Ectodermal cell (in vitro differentiated cells): ENCODE measurements at regions not wholly inside any gene's neighbourhood (a gene's known extent, or its start where the extent isn't known, plus 50 kb on each side); places are given as distances from the start of the nearest gene placed in this dataset.

Source experiments
- H3K27ac ChIP-seq: 2 replicates; pipeline ENCODE4 v1.7.0; 2013; ENCODE audit warnings: mild to moderate bottlenecking, low read depth, low read length; ENCODE audit not compliant: insufficient read depth, poor library complexity, severe bottlenecking
- H3K27me3 ChIP-seq: 2 replicates; pipeline ENCODE4 v1.7.0; 2013; ENCODE audit warnings: mild to moderate bottlenecking, low read length; ENCODE audit not compliant: insufficient read depth, control insufficient read depth, poor library complexity, severe bottlenecking
- H3K36me3 ChIP-seq: one replicate; pipeline ENCODE4 v1.7.0; 2013; ENCODE audit warnings: low read length; ENCODE audit not compliant: control insufficient read depth, insufficient read depth
- H3K4me1 ChIP-seq: one replicate; pipeline ENCODE4 v1.7.0; 2013; ENCODE audit warnings: low read length; ENCODE audit not compliant: control insufficient read depth, insufficient read depth
- H3K4me3 ChIP-seq: 2 replicates; pipeline ENCODE4 v1.7.0; 2013; ENCODE audit warnings: low read depth, low read length, control low read depth; ENCODE audit not compliant: insufficient read depth
- H3K9me3 ChIP-seq: 2 replicates; pipeline ENCODE4 v1.7.0; 2013; ENCODE audit warnings: mild to moderate bottlenecking, low read length, moderate library complexity; ENCODE audit not compliant: control insufficient read depth
- WGBS, 2 experiments: methylation state at CpG; one replicate each; pipeline ENCODE4 v1.1.7; 2013; ENCODE audit warnings: missing lambda C conversion rate in 2 of 2; 5-methylcytosine and 5-hydroxymethylcytosine counted together

DNA sequence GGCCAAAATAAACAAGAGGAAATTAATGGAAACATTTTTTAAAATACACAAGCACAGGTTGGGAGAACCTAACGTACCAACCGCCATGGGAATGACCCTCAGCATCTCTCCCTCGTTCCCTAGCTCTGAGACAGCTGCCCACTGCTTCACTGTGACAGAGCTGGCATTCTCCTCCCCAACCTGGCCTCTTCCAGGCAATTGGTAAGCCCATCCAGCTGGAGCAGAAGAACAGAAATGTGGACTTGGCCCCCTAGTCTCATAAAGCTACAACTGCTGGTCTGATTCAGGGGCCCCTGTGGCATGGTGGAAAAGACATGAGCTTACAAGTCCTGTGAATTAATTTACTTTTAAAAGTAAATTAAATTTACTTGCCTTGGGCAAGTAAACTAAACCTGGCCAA lies 245.1 kb downstream of the PTTG2 start:
- whole genome bisulfite sequencing, 2 experiments: 69% methylated on average over 3 of the region's 3 CpGs
- Histone ChIP-seq H3K4me1 (no peaks in the 10 kb centered on the region), H3K4me3 (no peak overlapping the region)

DNA sequence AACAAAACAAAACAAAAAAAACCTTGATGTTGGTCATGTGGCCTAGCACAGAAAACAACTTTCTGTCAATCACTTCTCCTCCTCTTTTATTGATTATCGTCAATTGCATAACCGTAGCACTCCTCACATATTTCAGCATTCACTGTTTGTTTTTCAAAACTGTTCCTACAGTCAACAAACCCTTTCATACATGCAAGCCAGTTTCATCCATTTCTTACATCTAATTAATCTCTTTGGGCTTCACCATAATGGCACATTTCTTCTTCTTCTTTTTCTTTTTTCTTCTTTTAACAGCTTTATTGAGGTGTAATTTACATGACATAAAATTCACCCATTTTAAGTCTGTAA lies 246.9 kb downstream of the PTTG2 start:
- no peaks in the 10 kb centered on the region for H3K9me3 ChIP-seq
- H3K36me3 ChIP-seq: no peaks in the 10 kb centered on the region
- H3K27ac ChIP-seq: no peak overlapping the region
- no peak overlapping the region for H3K4me3 ChIP-seq
- 92 to 96% methylated on average over 2 of the region's 2 CpGs for WGBS, 2 experiments
- no peaks in the 10 kb centered on the region for H3K4me1 ChIP-seq
- H3K27me3 ChIP-seq: no peaks in the 10 kb centered on the region

More for the DNA sequence above, 245.1 kb downstream of the PTTG2 start:
- no peaks in the 10 kb centered on the region for H3K36me3 ChIP-seq
- H3K27me3 ChIP-seq: no peaks in the 10 kb centered on the region
- no peaks in the 10 kb centered on the region for H3K9me3 ChIP-seq
- no peak overlapping the region for H3K27ac ChIP-seq

DNA sequence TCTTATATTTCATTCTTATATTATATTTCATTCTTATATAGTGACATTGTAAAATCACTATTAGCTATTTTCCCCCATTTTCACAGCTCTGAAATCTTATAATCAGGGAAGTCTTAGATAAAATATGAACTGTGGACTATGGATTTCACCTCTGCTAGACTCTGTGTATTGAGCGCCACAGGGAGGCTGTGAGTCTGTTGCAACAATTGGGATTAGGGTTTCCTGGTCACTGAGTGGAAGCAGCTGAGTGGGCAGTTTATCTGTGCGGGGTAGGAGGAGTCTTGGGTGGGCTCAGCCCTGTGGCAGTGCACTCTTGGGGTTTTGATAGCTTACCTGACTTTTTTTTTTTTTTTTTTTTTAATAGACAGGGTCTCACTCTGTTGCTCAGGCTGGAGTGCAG lies 249.5 kb downstream of the PTTG2 start:
- Histone ChIP-seq H3K27me3 (no peaks in the 10 kb centered on the region), H3K4me1 (no peaks in the 10 kb centered on the region), H3K9me3 (no peaks in the 10 kb centered on the region), H3K27ac (no peak overlapping the region), H3K36me3 (no peaks in the 10 kb centered on the region), H3K4me3 (no peak overlapping the region)
- WGBS, 2 experiments: 90 to 98% methylated on average over 2 of the region's 2 CpGs

DNA sequence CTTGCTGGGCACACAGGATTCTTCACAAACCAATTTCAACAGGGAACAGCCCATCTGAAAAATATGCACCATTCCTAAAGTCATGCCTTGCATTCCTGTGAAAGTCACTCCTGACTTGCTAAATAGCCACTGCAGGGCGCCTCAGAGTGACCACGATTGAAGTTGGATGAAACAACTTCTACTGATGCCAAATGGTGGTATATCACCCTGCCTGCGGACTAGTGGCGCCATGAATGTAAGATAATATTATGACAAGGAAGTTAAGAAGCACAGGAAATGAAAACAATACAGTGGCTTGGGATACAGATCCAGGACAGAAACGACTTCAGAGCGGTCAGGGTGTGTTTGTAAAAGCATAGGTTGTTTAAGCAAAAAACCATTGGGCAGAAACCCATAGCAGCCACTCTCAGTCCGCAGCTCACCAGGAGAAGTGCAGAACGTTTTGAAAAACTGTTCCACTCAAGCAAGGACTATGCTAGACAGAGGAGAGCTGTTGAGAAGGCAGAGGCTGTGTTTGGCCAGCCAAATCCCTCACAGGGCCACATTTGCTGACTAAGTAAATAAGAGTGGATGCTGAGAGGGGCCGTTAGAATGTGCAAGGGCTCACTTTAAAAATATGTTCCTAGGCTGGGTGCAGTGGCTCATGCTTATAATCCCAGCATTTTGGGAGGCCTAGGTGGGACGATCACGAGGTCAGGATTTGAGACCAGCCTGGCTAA lies 250.4 kb downstream of the PTTG2 start:
- no peak overlapping the region for H3K4me3 ChIP-seq

DNA sequence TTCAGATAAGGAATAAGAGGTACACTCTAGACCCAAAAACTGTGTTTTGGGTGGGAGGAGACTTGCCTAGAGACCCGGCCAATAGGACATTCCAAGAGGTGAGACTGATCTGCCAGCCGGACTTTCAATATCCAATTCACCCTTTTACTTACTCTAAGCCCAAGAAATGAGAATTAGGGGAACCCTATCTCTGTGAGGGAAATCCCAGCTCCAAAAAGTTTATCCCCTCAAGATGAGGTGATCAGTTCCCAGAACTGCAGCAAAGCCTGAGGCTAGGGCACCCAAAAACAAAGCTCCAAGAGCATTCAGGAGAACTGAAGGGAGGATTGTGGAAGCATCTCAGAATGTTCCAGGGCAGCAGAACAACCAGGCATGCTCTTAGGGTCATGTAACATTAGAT lies 251.7 kb downstream of the PTTG2 start:
- no peaks in the 10 kb centered on the region for H3K4me1 ChIP-seq
- no peaks in the 10 kb centered on the region for H3K9me3 ChIP-seq
- 71 to 75% methylated on average over 2 of the region's 2 CpGs for WGBS, 2 experiments
- H3K27me3 ChIP-seq: no peaks in the 10 kb centered on the region
- H3K27ac ChIP-seq: no peak overlapping the region
- no peaks in the 10 kb centered on the region for H3K36me3 ChIP-seq
- H3K4me3 ChIP-seq: no peak overlapping the region

More for the DNA sequence above, 250.4 kb downstream of the PTTG2 start:
- Histone ChIP-seq H3K27ac (no peak overlapping the region), H3K9me3 (no peaks in the 10 kb centered on the region), H3K27me3 (no peaks in the 10 kb centered on the region), H3K36me3 (no peaks in the 10 kb centered on the region), H3K4me1 (no peaks in the 10 kb centered on the region)
- 83 to 85% methylated on average over 11 of the region's 11 CpGs for WGBS, 2 experiments

DNA sequence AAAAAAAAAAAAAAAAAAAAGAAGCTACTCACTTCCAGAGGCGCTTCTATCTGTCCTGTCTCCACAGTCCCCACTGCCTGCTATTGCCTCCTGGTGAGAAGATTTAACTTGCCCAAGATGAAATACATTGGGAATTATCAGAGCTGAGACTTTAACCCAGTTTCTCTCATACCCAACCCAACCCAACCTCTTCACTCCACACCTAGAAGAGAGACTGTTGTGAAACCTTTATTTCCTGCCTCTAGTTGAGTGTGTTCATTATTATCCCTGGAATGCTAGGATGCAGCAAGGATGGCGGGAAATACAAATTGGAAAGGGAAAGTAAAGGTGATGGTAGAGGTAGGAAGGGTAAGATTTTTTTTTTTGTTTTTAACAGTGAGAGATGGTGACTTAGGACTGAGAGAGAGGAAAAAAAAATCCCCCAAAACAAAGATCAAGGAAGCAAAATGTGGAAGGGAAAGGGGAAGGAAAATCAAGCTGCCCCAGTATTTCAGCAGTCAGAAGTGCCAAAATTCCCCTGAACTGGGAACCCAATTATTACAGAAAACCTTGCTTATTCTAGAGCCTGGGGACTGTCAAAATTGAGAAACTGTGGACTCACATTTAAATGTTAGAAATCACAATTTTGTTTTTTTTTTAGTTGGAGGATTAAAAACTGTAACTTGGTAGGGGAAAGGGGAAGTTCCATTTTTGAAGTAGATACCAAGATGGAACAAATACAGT lies 253.0 kb downstream of the PTTG2 start:
- H3K4me3 ChIP-seq: no peak overlapping the region
- H3K4me1 ChIP-seq: no peaks in the 10 kb centered on the region
- no peaks in the 10 kb centered on the region for H3K9me3 ChIP-seq
- H3K27me3 ChIP-seq: no peaks in the 10 kb centered on the region
- H3K27ac ChIP-seq: no peak overlapping the region
- no peaks in the 10 kb centered on the region for H3K36me3 ChIP-seq
- WGBS, 2 experiments: 93 to 98% methylated on average over 2 of the region's 2 CpGs

DNA sequence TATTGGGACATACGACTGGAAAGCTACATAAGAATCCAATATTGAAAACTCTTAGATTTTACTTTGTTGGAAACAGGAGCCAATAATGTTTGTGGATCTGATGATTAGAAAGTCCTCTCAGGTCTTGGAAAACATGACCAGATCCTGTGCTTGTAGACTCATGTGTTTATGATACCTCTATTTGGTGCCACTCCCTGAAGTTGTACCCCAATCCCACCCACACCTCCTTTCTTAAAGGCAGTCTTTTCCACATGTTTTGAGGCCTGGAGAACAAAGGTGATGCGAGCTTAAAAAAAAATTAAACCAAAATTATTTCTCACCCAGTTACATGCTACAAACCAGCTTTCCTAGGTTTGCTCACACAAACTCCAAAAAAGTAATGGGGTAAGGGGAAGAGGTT lies 262.7 kb downstream of the PTTG2 start:
- Histone ChIP-seq H3K27ac (no peak overlapping the region), H3K36me3 (no peaks in the 10 kb centered on the region), H3K4me1 (no peaks in the 10 kb centered on the region), H3K27me3 (no peaks in the 10 kb centered on the region), H3K4me3 (no peak overlapping the region), H3K9me3 (no peaks in the 10 kb centered on the region)
- WGBS, 2 experiments: 100% methylated on average over 1 to 2 of the region's 2 CpGs

DNA sequence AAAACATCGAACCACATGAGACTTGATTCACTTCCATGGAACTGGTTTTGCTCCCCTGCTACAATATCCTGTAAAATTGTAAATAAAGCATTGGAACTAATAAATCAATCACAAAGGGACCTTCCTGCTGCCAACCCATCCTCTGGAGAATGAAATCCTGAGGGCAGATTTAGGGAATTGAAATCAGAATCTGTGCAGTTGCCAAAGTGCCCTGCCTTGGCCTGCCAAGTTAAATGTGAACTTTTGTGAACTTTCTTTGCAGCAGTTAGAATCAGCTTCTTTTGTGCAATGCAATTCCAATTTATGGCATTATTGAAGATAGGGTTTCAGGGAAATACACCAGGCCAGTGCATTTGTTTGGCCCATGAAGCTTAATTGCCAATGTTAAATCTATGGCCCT lies 263.1 kb downstream of the PTTG2 start:
- Histone ChIP-seq H3K4me3 (no peak overlapping the region), H3K27ac (no peak overlapping the region), H3K4me1 (no peaks in the 10 kb centered on the region), H3K27me3 (no peaks in the 10 kb centered on the region), H3K9me3 (no peaks in the 10 kb centered on the region), H3K36me3 (no peaks in the 10 kb centered on the region)
- WGBS, 2 experiments: 0% methylated on average over 1 of the region's 1 CpG; no CpG with 5 or more reads in 1 of the 2 experiments

DNA sequence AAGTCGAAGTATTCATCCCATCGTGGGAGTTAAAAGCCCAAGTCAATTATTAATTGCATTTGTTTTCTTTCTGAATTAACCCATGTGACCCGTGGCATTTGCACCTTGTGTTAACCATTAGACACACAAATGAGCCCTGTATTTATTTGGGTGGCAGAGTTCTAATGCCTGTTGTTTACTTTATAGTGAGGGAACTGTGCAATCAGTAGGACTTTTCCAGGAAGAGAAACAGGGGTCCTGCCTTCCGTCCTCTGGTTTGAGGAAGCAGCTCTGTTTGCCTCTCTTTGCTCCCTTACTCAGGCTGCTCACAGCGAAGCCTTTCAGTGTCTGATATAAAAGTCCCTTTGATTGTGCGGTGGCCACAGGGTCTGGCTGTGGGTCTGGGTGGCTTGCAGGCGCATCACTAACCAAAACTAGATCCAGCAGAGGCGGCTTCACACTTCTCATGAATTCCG lies 263.6 kb downstream of the PTTG2 start:
- Histone ChIP-seq H3K36me3 (no peaks in the 10 kb centered on the region), H3K27ac (no peak overlapping the region), H3K4me3 (no peak overlapping the region), H3K27me3 (no peaks in the 10 kb centered on the region), H3K4me1 (no peaks in the 10 kb centered on the region), H3K9me3 (no peaks in the 10 kb centered on the region)
- 85 to 92% methylated on average over 8 to 9 of the region's 9 CpGs for WGBS, 2 experiments

DNA sequence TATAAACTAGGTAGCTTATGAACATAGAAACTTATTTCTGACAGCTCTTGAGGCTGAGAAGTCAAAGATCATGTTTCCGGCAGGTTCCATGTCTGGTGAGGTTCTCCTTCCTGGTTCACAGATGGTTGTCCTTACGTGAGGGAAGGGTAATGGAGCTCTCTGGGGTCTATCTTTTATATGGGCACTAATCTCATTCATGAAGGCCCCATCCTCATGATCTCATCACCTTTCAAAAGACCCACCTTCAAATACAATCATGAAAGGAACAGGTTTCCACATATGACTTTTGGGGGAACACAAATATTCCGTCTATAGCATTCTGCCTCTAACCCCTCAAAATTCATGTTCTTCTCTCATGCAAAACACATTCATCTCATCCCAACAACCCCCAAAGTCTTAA lies 264.7 kb downstream of the PTTG2 start:
- WGBS, 2 experiments: 92 to 94% methylated on average over 3 of the region's 3 CpGs
- H3K36me3 ChIP-seq: no peaks in the 10 kb centered on the region
- H3K27me3 ChIP-seq: no peaks in the 10 kb centered on the region
- H3K9me3 ChIP-seq: no peaks in the 10 kb centered on the region
- H3K27ac ChIP-seq: no peak overlapping the region
- H3K4me1 ChIP-seq: no peaks in the 10 kb centered on the region
- no peak overlapping the region for H3K4me3 ChIP-seq
